Activated CD4-positive, alpha-beta T cell treated with anti-CD3 and anti-CD28 coated beads for 36 hours (primary cell): ENCODE measurements at regions not wholly inside any gene's neighbourhood (a gene's known extent, or its start where the extent isn't known, plus 50 kb on each side); places are given as distances from the start of the nearest gene placed in this dataset.

Source experiments
- ATAC-seq: fragments of 200-7000 bp; cut with Tn5 transposase; one replicate; pipeline ENCODE4 v1.10.0; 2021; ENCODE audit warnings: mild to moderate bottlenecking, moderate library complexity
- CTCF ChIA-PET: fragments of 350-600 bp; sonication (Branson Sonifier 250); formaldehyde crosslinking; loops from one replicate; lab custom pipeline; 2021; ENCODE audit warnings: antibody characterized with exemption; lab: Charles Lee
- POLR2A ChIA-PET: fragments of 350-600 bp; sonication (Branson Sonifier 250); formaldehyde crosslinking; loops from one replicate; lab custom pipeline; 2021; ENCODE audit warnings: antibody characterized with exemption, inconsistent platforms; lab: Charles Lee
- DNase-seq: peaks from one replicate; pipeline ENCODE4 v3.0.0-alpha.2; 2020
- H3K27ac Mint-ChIP-seq: one replicate; pipeline ENCODE4 v1.8.0; 2021; ENCODE audit warnings: mixed read lengths
- H3K27me3 Mint-ChIP-seq: one replicate; pipeline ENCODE4 v1.8.0; 2021; ENCODE audit warnings: mixed read lengths
- H3K36me3 Mint-ChIP-seq: one replicate; pipeline ENCODE4 v1.8.0; 2021; ENCODE audit warnings: low read depth, mixed read lengths
- H3K4me1 Mint-ChIP-seq: one replicate; pipeline ENCODE4 v1.8.0; 2021; ENCODE audit warnings: mixed read lengths
- H3K4me3 Mint-ChIP-seq: one replicate; pipeline ENCODE4 v1.8.0; 2021; ENCODE audit warnings: mild to moderate bottlenecking, moderate library complexity, mixed read lengths
- H3K9me3 Mint-ChIP-seq: one replicate; pipeline ENCODE4 v1.8.0; 2021; ENCODE audit warnings: low read depth, mixed read lengths
- intact Hi-C, 2 experiments: fragments of 100-400 bp; cut with DNase I in 1 of 2; cut with micrococcal nuclease in 1 of 2; formaldehyde crosslinking; loops; one replicate each; pipeline versions ENCODE4 v1.14.2 to v1.15.1; 2022 to 2024; cut with DNase I, micrococcal nuclease

DNA sequence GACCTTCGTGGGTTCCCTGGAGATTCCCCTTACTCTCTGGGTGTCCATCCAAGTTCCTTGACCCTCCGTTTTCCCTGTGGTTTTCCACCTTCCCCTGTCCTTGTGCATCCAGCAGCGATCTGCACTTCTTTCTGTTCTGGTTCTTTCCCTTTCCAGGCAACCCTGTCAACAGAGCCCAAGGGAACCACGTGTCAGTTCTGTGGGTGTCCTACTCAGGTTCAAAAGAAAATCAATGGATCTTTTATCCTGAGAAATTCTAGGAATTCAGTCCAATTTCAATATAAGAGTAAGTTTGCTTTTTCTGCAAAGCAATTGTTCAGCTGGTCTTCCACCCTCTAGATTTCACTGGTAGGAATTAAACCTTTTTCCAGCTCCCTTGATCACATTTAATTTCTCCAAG, 1394.8 kb upstream of the SLC10A2 start:
- ATAC-seq, result no peak
- Mint-ChIP-seq H3K27ac (no peak overlapping the region), H3K9me3 (peaks cover 3% of the 10 kb centered on the region), H3K4me3 (no peak overlapping the region), H3K27me3 (no peaks in the 10 kb centered on the region), H3K4me1 (no peaks in the 10 kb centered on the region), H3K36me3 (no peaks in the 10 kb centered on the region)
- POLR2A ChIA-PET, result no interaction called here
- intact Hi-C loops, result no loop called here
- no peak for DNase-seq
- CTCF ChIA-PET, result no interaction called here

DNA sequence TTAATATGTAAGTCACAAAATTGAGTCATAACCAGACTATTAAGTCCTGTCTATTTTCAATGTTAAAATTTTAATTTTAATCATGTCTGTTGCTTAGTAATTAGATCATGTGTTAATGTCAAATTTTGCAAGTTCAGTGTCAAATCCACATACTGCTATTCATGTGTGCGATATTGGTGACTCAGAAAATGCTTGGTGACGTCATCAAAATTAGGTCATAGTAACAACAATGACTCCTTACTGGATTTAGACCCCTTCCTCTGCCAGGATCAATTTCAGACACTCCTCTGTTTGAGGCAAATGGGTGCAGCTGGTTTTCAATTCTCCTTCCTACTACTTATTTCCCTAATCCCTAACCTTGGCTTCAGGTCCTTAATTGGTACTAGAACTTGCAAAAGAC, 1394.3 kb upstream of the SLC10A2 start:
- Mint-ChIP-seq H3K4me1 (no peaks in the 10 kb centered on the region), H3K27ac (no peak overlapping the region), H3K9me3 (peaks cover 3% of the 10 kb centered on the region), H3K27me3 (no peaks in the 10 kb centered on the region), H3K36me3 (no peaks in the 10 kb centered on the region), H3K4me3 (no peak overlapping the region)
- POLR2A ChIA-PET, result no interaction called here
- DNase-seq, result no peak
- CTCF ChIA-PET, result no interaction called here
- intact Hi-C loops, result no loop called here
- no peak for ATAC-seq

DNA sequence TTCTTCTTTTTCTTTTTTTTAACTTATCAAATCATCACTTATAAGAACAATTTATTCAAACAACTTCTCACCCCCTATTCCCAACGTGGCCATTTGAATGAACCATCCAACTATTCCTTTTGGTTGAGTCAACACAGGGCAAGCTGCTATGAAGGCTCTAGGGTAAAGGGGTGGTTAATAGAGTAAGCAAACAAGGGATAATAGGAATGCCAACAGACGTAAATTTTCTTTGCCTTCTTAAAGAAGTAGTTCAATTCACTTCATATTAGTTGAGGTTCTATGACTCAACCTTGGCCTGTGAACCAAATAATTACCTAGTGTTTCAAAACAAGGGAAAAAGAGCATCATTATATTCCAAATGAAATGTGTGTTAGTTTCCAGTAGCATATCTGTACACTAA, 1383.8 kb upstream of the SLC10A2 start:
- CTCF ChIA-PET, result no interaction called here
- intact Hi-C loops, result no loop called here
- Mint-ChIP-seq H3K36me3 (no peaks in the 10 kb centered on the region), H3K4me3 (no peak overlapping the region), H3K27me3 (no peaks in the 10 kb centered on the region), H3K27ac (no peak overlapping the region), H3K9me3 (peaks cover 21% of the 10 kb centered on the region), H3K4me1 (no peaks in the 10 kb centered on the region)
- POLR2A ChIA-PET, result interaction anchor here (0.7 kb wide), 1 partner anchor 447 kb away, joined by 4 read pairs; no protein-coding TSS in a partner anchor
- no peak for DNase-seq
- no peak for ATAC-seq

DNA sequence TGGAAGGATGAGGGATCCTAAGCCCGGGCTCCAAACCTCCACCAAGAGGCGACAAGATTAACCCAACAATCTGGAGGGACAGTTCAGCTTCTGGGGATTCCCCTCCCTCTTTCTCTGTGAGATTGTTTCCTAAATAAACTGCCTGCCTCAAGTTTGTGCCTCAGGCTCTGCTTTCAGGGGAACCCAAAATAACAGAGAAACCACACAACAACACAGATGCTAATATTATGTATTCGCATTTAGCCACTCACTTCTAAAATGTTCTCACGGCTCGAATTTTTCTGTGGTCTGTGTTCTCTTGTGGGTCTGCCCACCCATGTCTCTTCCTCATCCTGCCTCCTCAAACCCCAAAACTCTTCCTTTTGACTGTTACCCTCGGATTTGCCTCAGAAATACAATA, 1381.1 kb upstream of the SLC10A2 start:
- H3K36me3 Mint-ChIP-seq, result no peaks in the 10 kb centered on the region
- H3K4me3 Mint-ChIP-seq, result no peak overlapping the region
- ATAC-seq (no peak), DNase-seq (no peak)
- peaks cover 20% of the 10 kb centered on the region for H3K9me3 Mint-ChIP-seq
- POLR2A ChIA-PET, result no interaction called here
- H3K4me1 Mint-ChIP-seq, result no peaks in the 10 kb centered on the region
- H3K27ac Mint-ChIP-seq, result no peak overlapping the region
- intact Hi-C loops, result no loop called here
- CTCF ChIA-PET, result no interaction called here
- no peaks in the 10 kb centered on the region for H3K27me3 Mint-ChIP-seq

DNA sequence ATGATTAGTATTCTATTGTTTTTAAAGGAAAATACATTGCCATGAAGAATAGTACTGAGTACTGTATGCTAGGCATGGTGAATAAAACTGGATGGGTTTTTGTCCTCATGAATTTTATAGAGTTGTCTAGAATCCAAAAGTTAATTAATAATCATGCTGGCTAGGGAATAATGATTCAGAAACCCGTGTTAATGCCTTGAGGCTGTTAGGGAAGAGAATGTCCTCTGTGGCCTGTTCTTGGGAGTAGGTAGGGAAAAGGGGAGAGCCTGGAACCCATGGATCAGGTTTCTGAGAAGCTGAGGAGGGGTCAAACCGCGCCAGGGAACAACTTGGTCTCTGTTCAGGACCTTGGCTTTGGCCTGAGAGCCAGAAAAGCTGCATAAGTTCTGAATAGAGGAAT, 1376.3 kb upstream of the SLC10A2 start:
- no peak for ATAC-seq
- intact Hi-C loops, result no loop called here
- H3K27me3 Mint-ChIP-seq, result no peaks in the 10 kb centered on the region
- peaks cover 9% of the 10 kb centered on the region for H3K9me3 Mint-ChIP-seq
- H3K4me1 Mint-ChIP-seq, result no peaks in the 10 kb centered on the region
- H3K4me3 Mint-ChIP-seq, result no peak overlapping the region
- no peak for DNase-seq
- no peak overlapping the region for H3K27ac Mint-ChIP-seq
- CTCF ChIA-PET, result no interaction called here
- POLR2A ChIA-PET, result no interaction called here
- no peaks in the 10 kb centered on the region for H3K36me3 Mint-ChIP-seq

DNA sequence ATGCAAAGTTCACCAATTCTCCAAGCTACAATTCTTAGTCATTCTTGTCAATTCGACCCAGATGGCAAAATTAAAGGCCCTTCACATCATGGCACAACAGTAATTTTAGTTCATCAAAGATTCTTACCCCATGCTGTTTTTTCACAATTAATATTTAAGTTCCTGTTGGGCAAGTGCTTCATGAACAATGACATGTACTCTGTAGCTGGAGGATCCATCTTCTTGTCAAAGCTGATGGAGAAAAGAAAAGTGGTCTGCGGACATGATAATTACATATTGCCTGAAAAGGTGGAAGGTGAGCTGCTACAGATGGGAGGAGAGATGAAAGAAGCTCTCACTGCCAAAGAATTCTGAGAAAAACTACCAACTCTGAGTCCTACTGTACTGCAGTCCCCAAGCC, 1370.3 kb upstream of the SLC10A2 start:
- Mint-ChIP-seq H3K27ac (no peak overlapping the region), H3K27me3 (no peaks in the 10 kb centered on the region), H3K4me1 (no peaks in the 10 kb centered on the region), H3K9me3 (no peaks in the 10 kb centered on the region), H3K4me3 (no peak overlapping the region), H3K36me3 (no peaks in the 10 kb centered on the region)
- ChIA-PET POLR2A (no interaction called here), CTCF (no interaction called here)
- DNase-seq, result no peak
- ATAC-seq, result no peak
- intact Hi-C loops, result no loop called here

DNA sequence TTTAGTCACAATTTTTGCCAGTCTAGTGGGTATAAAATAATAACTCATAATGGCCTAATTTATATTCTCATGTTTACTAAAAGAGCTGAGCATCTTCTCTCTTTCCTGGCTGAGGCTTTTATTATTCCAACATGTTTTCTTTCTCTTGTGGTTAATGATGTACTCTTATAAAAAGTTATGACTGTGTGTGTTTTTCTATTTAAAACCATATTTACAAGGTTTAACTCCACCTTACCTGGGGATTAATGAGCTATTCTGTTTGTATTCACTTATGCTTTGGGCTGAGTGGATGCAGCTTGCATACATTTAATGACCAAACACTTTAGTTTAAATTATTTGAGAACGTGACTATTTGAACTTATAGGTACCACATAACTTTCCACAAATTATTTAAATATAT, 1365.7 kb upstream of the SLC10A2 start:
- Mint-ChIP-seq H3K4me1 (no peaks in the 10 kb centered on the region), H3K36me3 (no peaks in the 10 kb centered on the region), H3K27me3 (no peaks in the 10 kb centered on the region), H3K27ac (no peak overlapping the region), H3K4me3 (no peak overlapping the region), H3K9me3 (no peaks in the 10 kb centered on the region)
- DNase-seq (no peak), ATAC-seq (no peak)
- ChIA-PET CTCF (no interaction called here), POLR2A (no interaction called here)
- intact Hi-C loops, result no loop called here

DNA sequence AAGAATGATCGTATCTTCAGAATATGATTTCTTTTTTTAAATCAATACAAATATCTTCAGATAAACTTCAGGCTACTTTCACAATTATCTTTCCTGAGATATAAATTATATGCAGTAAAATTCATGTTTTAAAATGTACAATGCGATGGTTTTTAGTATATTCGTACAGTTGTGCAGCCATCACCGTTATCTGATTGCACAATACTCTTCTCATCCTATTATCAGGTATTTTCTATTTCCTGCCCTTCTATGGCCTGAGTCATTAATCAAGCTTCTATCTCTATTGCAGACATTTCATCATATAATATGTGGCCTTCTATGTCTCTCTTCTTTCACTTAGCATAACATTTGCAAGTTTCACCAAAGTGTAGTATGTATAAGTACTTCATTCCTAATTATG, 1360.2 kb upstream of the SLC10A2 start:
- no peak overlapping the region for H3K4me3 Mint-ChIP-seq
- POLR2A ChIA-PET, result no interaction called here
- no peaks in the 10 kb centered on the region for H3K36me3 Mint-ChIP-seq
- DNase-seq (no peak), ATAC-seq (no peak)
- H3K27ac Mint-ChIP-seq, result no peak overlapping the region
- intact Hi-C loops, result no loop called here
- no peaks in the 10 kb centered on the region for H3K27me3 Mint-ChIP-seq
- no peaks in the 10 kb centered on the region for H3K9me3 Mint-ChIP-seq
- CTCF ChIA-PET, result no interaction called here
- H3K4me1 Mint-ChIP-seq, result no peaks in the 10 kb centered on the region

DNA sequence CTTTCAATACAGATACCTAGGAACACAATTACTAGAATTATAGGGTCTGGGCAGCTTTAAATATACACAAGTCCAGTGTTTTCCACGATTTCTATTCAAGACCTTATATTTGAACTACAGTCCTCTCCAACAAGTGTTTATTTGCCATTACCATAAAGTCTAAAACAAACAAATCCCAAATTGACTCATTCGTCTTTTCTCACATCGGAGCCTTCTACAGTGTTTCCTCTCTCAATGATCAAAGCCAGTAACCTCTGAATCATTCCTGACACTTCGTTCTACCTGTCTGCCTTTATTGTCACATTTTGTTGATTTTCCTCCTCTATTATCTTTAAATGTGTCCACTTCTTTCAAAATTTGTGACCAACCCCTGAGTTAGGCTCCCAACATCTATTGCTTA, 1356.5 kb upstream of the SLC10A2 start:
- no peak for ATAC-seq
- intact Hi-C loops, result no loop called here
- H3K36me3 Mint-ChIP-seq, result no peaks in the 10 kb centered on the region

DNA sequence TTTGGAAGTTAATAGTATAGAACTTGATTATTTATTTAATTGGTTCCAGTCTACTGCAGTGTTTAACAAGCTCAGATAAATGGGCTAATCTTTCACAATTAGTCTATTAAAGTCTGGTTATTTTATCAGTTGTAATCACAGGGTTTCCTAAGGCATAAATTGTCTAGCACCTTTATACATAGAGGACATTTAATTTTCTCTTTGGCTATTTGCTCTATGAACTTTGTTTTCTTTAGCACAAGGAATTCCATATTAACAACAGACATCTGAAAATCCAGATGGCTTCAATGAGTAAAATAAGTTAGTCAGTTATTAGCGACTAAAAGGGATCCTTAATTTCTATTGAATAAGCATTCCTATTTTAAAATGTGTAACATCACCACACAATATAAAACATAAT, 1350.8 kb upstream of the SLC10A2 start:
- H3K9me3 Mint-ChIP-seq, result no peaks in the 10 kb centered on the region
- no peaks in the 10 kb centered on the region for H3K27me3 Mint-ChIP-seq
- H3K4me1 Mint-ChIP-seq, result no peaks in the 10 kb centered on the region
- H3K27ac Mint-ChIP-seq, result no peak overlapping the region
- no peaks in the 10 kb centered on the region for H3K36me3 Mint-ChIP-seq
- intact Hi-C loops, result no loop called here
- no peak for DNase-seq
- ChIA-PET POLR2A (no interaction called here), CTCF (no interaction called here)
- no peak overlapping the region for H3K4me3 Mint-ChIP-seq
- no peak for ATAC-seq

More for the DNA sequence above, 1356.5 kb upstream of the SLC10A2 start:
- DNase-seq, result no peak
- no peaks in the 10 kb centered on the region for H3K4me1 Mint-ChIP-seq
- no peaks in the 10 kb centered on the region for H3K27me3 Mint-ChIP-seq
- no peak overlapping the region for H3K27ac Mint-ChIP-seq
- ChIA-PET CTCF (no interaction called here), POLR2A (no interaction called here)
- H3K4me3 Mint-ChIP-seq, result no peak overlapping the region
- H3K9me3 Mint-ChIP-seq, result no peaks in the 10 kb centered on the region

DNA sequence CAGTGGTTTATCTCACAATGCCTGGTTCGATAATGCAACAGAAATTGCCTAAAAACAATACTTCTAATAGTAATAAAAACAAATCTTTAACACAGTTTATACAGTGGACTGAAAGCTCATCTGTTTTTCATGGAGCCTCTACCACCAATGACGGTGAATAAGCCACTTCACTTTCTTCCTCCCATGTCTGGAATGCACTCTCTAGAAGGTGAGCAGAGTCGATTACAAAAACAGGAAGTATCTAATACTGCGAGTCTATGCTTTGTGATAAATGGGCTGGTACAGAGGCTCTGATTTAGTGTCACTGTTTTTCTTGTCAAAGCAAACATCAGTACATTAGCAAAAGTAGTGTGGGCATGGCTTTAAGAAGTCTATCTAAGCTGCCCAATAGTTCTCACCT, 1348.6 kb upstream of the SLC10A2 start:
- DNase-seq, result no peak
- ChIA-PET CTCF (no interaction called here), POLR2A (no interaction called here)
- H3K9me3 Mint-ChIP-seq, result no peaks in the 10 kb centered on the region
- H3K4me3 Mint-ChIP-seq, result no peak overlapping the region
- no peaks in the 10 kb centered on the region for H3K27me3 Mint-ChIP-seq
- H3K4me1 Mint-ChIP-seq, result no peaks in the 10 kb centered on the region
- no peaks in the 10 kb centered on the region for H3K36me3 Mint-ChIP-seq
- no peak for ATAC-seq
- intact Hi-C loops, result no loop called here
- no peak overlapping the region for H3K27ac Mint-ChIP-seq

DNA sequence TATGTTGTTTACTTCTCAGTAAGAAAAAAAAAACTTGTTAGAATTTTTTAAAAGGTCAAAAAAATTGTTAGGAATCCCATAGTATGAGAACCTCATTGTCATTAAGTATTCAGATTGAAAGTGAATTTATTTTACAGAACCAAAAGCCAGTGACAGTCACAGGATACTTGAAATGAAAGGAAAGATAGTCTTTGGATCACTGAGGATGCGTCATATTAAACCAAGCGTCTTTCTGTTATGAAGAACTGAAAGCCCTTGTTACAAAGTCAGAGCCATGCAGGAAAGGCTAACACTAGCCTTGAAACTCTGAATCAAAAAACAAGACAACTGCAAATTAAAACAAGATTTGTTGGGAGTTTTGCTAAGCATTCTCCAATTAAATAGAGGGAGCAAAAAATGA, 1348.0 kb upstream of the SLC10A2 start:
- Mint-ChIP-seq H3K27me3 (no peaks in the 10 kb centered on the region), H3K27ac (no peak overlapping the region), H3K36me3 (no peaks in the 10 kb centered on the region), H3K4me3 (no peak overlapping the region), H3K4me1 (no peaks in the 10 kb centered on the region), H3K9me3 (no peaks in the 10 kb centered on the region)
- intact Hi-C loops, result no loop called here
- no peak for DNase-seq
- ChIA-PET POLR2A (no interaction called here), CTCF (no interaction called here)
- no peak for ATAC-seq

DNA sequence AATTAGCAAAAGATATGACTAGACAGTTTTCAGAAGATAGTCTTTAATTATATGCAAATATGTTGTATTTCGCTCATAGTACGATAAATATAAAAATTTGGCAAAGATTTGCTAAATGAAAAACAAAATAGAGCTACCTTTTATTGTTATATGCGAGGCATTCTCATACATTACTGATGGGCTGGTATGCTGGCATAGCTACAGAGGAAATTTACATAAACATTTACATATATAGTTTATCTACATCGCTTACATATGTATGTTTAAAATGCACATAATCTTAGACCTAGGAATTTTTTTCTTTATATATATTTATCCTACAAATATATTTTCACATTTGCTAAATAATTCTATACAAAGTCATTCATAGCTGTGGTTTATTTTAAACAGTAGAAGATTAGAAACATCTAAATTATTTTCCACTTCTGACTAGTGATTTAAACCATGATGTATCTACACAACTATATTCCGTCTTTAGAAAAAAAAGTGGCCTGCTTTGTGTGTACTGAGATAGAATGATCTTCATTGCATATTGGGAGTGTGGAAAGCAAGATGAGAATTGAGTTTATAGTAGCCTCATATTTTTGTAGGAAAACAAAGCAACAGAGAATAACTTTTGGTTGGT, 1345.0 kb upstream of the SLC10A2 start:
- ChIA-PET CTCF (no interaction called here), POLR2A (no interaction called here)
- H3K9me3 Mint-ChIP-seq, result no peaks in the 10 kb centered on the region
- no peak for DNase-seq
- no peaks in the 10 kb centered on the region for H3K36me3 Mint-ChIP-seq
- H3K27me3 Mint-ChIP-seq, result no peaks in the 10 kb centered on the region
- intact Hi-C loops, result no loop called here
- H3K27ac Mint-ChIP-seq, result no peak overlapping the region
- H3K4me3 Mint-ChIP-seq, result no peak overlapping the region
- H3K4me1 Mint-ChIP-seq, result no peaks in the 10 kb centered on the region
- no peak for ATAC-seq
